Fibroblast of peridontal ligament (primary cell): ENCODE measurements at regions not wholly inside any gene's neighbourhood (a gene's known extent, or its start where the extent isn't known, plus 50 kb on each side); places are given as distances from the start of the nearest gene placed in this dataset.
"Not testable (repeated sequence)": the region's sequence is repeated elsewhere in the genome, so short reads cannot be mapped to it uniquely, and the experiment has no call there.

Experiments
- DNase-seq: peaks from one replicate; pipeline ENCODE4 v3.0.0-alpha.2; 2010; ENCODE audit errors: extremely low read depth

- DNase-seq = no peak
Measured at GRCh38 chr3:107468782-107469181, 54.0 kb upstream of the BBX start.

GRCh38 chr3:107470496-107470895 lies 52.3 kb upstream of the BBX start:
- DNase-seq = not testable (repeated sequence)
